Esophagus muscularis mucosa (tissue), 4 donors: ENCODE measurements at regions not wholly inside any gene's neighbourhood (a gene's known extent, or its start where the extent isn't known, plus 50 kb on each side); places are given as distances from the start of the nearest gene placed in this dataset.

Source experiments
- DNase-seq: peaks from one replicate; pipeline ENCODE4 v3.0.0-alpha.2; 2017; ENCODE audit errors: extremely low spot score
- H3K27ac ChIP-seq, 4 donors: fragments of 200-600 bp; sonication (generic); replicated peaks in 1 of 4; 1 replicate in 3 of 4; 2 replicates in 1 of 4; pipeline ENCODE4 v1.5.1; 2016 to 2019; ENCODE audit warnings: mild to moderate bottlenecking in 1 of 4
- H3K27me3 ChIP-seq, 4 donors: fragments of 200-600 bp; sonication (generic); one replicate each; pipeline versions ENCODE4 v1.5.1 to v1.6.0; 2016 to 2019
- H3K36me3 ChIP-seq, 4 donors: fragments of 200-600 bp; sonication (generic); one replicate each; pipeline ENCODE4 v1.5.1; 2016 to 2019
- H3K4me1 ChIP-seq, 4 donors: fragments of 200-600 bp; sonication (generic); one replicate each; pipeline ENCODE4 v1.5.1; 2016 to 2019
- H3K4me3 ChIP-seq, 4 donors: fragments of 200-600 bp; sonication (generic); 1 replicate in 2 of 4; 2 replicates in 2 of 4; pipeline ENCODE4 v1.5.1; 2016 to 2019; ENCODE audit warnings: mild to moderate bottlenecking in 4 of 4, moderate library complexity in 1 of 4
- H3K9me3 ChIP-seq, 4 donors: fragments of 200-600 bp; sonication (generic); 1 replicate in 3 of 4; 2 replicates in 1 of 4; pipeline ENCODE4 v1.5.1; 2016 to 2019
- EP300 ChIP-seq: sonication (generic); formaldehyde crosslinking; IDR thresholded peaks from one replicate; pipeline ENCODE4 v1.6.1; 2017; ENCODE audit warnings: antibody characterized with exemption
- POLR2A ChIP-seq: fragments of 450-650 bp; IDR thresholded peaks from one replicate; pipeline ENCODE4 v1.6.1; 2017; ENCODE audit warnings: antibody characterized with exemption, moderate library complexity, mild to moderate bottlenecking, low read depth
- POLR2AphosphoS5 ChIP-seq, 2 donors: sonication (generic); formaldehyde crosslinking; IDR thresholded peaks; one replicate each; pipeline ENCODE4 v1.6.1; 2017; ENCODE audit warnings: antibody characterized with exemption in 2 of 2
- WGBS: methylation state at CpG from one replicate; pipeline ENCODE4 v1.1.5; 2018; 5-methylcytosine and 5-hydroxymethylcytosine counted together
- intact Hi-C: fragments of 100-400 bp; cut with DNase I; formaldehyde crosslinking; loops from one replicate; pipeline ENCODE4 v1.15.1; 2023
- TF ChIP-seq, protein P1 (sequence below), 3 experiments: fragments of 200-600 bp in 2 of 3; fragments of 450-650 bp in 1 of 3; sonication (generic) in 2 of 3; IDR thresholded peaks; one replicate each; pipeline ENCODE4 v1.5.1; 2017 to 2019; ENCODE audit warnings: antibody characterized with exemption in 3 of 3, mild to moderate bottlenecking in 2 of 3, moderate library complexity in 1 of 3

DNA sequence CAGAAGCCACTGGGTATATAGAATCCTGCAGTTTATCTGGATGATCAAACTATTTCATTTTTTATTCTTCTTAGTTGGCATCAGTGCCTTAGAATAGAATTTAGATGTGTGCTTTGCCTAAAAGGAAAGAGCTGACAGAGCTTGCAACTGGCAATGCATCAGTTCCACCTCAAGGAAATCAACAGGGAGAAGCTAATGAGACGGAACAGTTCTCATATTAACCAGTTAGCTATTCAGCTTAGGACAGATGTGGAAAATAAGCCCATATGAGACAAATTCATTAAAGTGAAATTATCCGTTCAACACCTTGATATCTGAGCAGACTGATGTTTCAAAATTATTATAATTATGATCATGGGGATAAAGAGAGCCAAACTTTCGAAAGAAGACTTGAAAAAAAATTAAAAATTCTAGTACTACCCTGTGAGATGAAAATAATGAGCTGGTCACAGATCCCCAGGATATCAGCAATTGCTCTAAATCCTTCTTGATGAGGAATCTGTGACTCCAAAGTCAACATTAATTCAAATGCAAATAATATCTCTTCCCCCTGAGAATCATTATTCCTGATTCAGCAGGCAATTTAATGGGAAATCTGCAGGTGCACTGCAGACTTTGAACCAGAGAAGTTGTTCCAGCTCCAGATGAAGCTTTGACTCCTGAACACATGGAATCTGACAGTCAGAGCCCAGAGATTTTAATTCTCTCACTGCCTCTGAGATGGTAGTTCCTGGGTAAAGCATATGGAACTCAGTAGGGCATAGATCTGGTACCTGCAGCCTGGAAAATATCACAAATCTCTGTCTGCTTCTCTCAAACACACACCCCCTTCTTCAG is 486.8 kb downstream of the FOXO1 start:
- H3K4me1 ChIP-seq = peaks cover 0 to 19% (median 12%) of the 10 kb centered on the region in 4 donors
- no peaks in the 10 kb centered on the region for H3K9me3 ChIP-seq
- no peak overlapping the region for H3K4me3 ChIP-seq
- TF ChIP-seq POLR2AphosphoS5 (IDR thresholded peaks at IDR 0.05) (no peak), POLR2A (no peak), EP300 (no peak)
- TF ChIP-seq, protein P1, sequence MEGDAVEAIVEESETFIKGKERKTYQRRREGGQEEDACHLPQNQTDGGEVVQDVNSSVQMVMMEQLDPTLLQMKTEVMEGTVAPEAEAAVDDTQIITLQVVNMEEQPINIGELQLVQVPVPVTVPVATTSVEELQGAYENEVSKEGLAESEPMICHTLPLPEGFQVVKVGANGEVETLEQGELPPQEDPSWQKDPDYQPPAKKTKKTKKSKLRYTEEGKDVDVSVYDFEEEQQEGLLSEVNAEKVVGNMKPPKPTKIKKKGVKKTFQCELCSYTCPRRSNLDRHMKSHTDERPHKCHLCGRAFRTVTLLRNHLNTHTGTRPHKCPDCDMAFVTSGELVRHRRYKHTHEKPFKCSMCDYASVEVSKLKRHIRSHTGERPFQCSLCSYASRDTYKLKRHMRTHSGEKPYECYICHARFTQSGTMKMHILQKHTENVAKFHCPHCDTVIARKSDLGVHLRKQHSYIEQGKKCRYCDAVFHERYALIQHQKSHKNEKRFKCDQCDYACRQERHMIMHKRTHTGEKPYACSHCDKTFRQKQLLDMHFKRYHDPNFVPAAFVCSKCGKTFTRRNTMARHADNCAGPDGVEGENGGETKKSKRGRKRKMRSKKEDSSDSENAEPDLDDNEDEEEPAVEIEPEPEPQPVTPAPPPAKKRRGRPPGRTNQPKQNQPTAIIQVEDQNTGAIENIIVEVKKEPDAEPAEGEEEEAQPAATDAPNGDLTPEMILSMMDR (IDR thresholded peaks at IDR 0.05) = no peak
- DNase-seq = no peak
- H3K27ac ChIP-seq = no peak overlapping the region
- H3K27me3 ChIP-seq = no peaks in the 10 kb centered on the region
- intact Hi-C loops = no loop called here
- no peaks in the 10 kb centered on the region for H3K36me3 ChIP-seq
- WGBS = 85% methylated on average over 3 of the region's 3 CpGs

DNA sequence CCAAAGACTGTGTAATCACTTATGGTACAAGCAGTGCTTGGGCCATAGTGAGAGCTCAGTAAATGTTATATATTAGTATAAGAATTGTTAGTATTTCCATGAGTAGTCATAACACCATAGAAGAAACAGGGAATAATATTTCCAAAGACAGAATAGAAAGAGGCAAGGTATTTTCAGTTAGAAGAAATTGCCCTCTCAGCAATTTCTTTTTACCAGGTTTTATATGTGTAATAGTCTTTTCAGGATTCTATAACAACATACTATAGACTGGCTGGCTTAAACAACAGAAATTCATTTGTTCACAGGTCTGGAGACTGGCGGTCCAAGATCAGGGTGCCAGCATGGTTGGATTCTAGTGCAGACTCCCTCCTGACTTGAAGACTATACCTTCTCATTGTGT is 485.7 kb downstream of the FOXO1 start:
- H3K4me3 ChIP-seq = no peak overlapping the region
- H3K36me3 ChIP-seq = no peaks in the 10 kb centered on the region
- H3K9me3 ChIP-seq = no peaks in the 10 kb centered on the region
- WGBS = 87% methylated on average over 1 of the region's 1 CpG
- no peaks in the 10 kb centered on the region for H3K27me3 ChIP-seq
- no peak for TF ChIP-seq EP300
- TF ChIP-seq POLR2A = no peak
- TF ChIP-seq, protein P1 (IDR thresholded peaks at IDR 0.05) = no peak
- TF ChIP-seq POLR2AphosphoS5 (IDR thresholded peaks at IDR 0.05) = no peak
- intact Hi-C loops = no loop called here
- peaks cover 0 to 8% (median 6%) of the 10 kb centered on the region in 4 donors for H3K4me1 ChIP-seq
- H3K27ac ChIP-seq = no peak overlapping the region
- DNase-seq = no peak

DNA sequence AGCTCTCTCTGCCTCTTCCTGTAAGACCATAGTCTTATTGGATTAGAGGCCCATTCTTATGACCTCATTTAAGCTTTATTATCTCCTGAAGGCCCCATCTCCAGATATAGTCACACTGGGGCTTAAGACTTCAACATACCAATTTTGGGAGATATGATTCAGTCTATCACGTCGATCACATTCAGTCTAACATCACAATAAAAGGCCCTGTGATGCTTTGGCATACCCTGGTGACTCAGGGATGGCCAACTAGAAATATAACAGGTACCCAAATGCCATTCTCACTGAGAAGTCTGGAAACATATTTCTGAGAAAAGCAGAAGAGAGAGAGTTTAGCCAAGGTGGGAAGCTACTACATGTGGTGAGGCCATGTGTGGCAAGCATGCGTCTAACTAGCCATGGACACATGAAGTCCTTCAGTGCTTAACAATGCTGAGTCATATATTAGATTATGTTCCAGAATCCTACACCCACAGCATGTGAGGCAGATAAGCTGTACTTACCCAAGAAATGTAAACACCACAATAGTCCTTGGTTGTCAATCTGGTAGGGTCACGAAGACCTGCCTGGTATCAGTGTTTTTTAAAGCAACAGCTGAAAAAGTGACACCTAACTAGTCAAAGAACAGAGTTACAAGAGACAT is 485.1 kb downstream of the FOXO1 start:
- no peak overlapping the region for H3K4me3 ChIP-seq
- no peak overlapping the region for H3K27ac ChIP-seq
- no peaks in the 10 kb centered on the region for H3K36me3 ChIP-seq
- TF ChIP-seq POLR2AphosphoS5 (IDR thresholded peaks at IDR 0.05) = no peak
- no peak for TF ChIP-seq EP300
- TF ChIP-seq POLR2A = no peak
- TF ChIP-seq, protein P1 (IDR thresholded peaks at IDR 0.05) = no peak
- peaks cover 0 to 6% (median 2%) of the 10 kb centered on the region in 4 donors for H3K4me1 ChIP-seq
- intact Hi-C loops = no loop called here
- no peaks in the 10 kb centered on the region for H3K9me3 ChIP-seq
- WGBS = 96% methylated on average over 4 of the region's 4 CpGs
- H3K27me3 ChIP-seq = no peaks in the 10 kb centered on the region
- DNase-seq = no peak

DNA sequence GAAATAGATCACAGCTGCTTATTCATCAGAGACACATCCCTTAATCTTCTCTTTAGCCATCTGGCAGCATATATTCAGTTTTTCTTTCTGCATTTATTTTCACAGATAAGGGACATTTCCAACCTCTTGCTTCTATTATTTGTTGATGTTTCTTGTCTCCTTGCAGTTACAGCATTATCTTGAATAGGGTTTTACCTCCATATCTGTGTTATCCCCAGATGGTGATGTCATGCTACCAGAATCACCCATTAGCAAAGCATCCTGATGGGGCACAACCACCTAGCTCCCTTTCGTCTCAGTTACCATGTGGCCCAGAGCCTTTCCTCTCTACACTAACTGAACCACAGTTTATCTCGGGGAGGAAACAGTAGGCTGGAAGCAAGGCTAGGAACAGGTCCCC is 483.9 kb downstream of the FOXO1 start:
- H3K27me3 ChIP-seq = no peaks in the 10 kb centered on the region
- TF ChIP-seq POLR2AphosphoS5 (IDR thresholded peaks at IDR 0.05) (no peak), POLR2A (no peak), EP300 (no peak)
- TF ChIP-seq, protein P1 (IDR thresholded peaks at IDR 0.05) = no peak
- no peaks in the 10 kb centered on the region for H3K36me3 ChIP-seq
- H3K4me3 ChIP-seq = no peak overlapping the region
- H3K4me1 ChIP-seq = peaks cover 0 to 6% (median 0%) of the 10 kb centered on the region in 4 donors
- H3K27ac ChIP-seq = no peak overlapping the region
- no peaks in the 10 kb centered on the region for H3K9me3 ChIP-seq
- DNase-seq = no peak
- 86% methylated on average over 2 of the region's 2 CpGs for WGBS
- intact Hi-C loops = no loop called here
